Frontal cortex (tissue), 3 donors: ENCODE measurements at regions not wholly inside any gene's neighbourhood (a gene's known extent, or its start where the extent isn't known, plus 50 kb on each side); places are given as distances from the start of the nearest gene placed in this dataset.
A peak's percentile ranks its signal among the peaks of the same experiment; 100 is the strongest.

Experiments used
- DNase-seq, 2 donors: peaks; one replicate each; pipeline ENCODE4 v3.0.0; 2012; ENCODE audit warnings: low spot score in 2 of 2
- FAIRE-seq: peaks from 2 replicates; lab custom pipeline; 2012; peaks lifted over from hg19 to GRCh38; lab: Jason Lieb, UNC
- donor health status: control.
- donor health status: control.
- donor health status: control.

DNA sequence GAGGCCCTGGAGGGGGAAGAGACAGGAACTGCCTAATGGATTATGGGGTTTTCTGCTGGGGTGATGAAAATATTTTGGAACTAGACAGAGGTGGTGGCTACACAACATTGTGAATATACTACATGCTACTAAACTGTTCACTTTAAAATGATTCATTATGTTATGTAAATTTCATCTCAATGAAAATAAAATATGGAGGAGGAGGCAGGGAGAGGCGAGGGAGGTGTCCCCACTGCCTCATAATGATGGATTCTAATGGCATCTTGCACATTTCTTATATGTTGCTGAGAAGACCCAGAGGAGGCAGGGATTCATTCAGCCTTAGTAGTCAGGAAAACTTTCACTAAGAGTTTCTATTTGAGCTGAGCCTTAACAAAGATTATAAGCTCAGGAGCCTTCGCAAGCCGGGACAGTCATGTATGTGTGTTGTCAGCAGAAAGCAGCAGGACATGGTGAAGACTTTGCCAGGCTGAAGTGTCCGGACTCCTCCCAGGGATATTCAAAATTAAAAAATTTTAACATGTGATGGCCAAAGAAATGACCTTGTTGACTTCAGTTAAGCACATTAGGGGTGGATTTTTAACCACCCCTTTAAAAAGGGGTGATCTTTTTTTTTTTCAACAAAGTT lies 158.6 kb upstream of the PCSK2 start:
- no peak for FAIRE-seq
- no peak for DNase-seq

DNA sequence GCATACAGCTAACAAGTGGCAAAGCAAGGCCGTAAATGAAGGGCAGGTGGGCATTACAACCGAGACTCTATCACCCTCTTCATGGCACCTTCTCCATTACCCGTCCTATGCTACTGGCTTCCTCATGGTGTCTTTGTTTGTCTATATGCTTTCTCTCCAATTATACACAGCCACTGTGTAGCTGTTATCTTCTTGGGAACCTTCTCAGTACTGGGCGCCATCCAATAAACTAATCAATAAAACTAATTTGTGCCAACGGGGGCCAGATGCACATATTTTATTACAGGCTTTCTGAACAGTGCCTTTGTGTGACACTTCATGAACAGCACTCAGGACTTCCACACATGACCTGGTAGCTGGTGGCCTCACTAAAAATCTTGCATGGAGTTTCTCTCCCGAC lies 149.8 kb upstream of the PCSK2 start:
- FAIRE-seq (no peak), DNase-seq (no peak)

DNA sequence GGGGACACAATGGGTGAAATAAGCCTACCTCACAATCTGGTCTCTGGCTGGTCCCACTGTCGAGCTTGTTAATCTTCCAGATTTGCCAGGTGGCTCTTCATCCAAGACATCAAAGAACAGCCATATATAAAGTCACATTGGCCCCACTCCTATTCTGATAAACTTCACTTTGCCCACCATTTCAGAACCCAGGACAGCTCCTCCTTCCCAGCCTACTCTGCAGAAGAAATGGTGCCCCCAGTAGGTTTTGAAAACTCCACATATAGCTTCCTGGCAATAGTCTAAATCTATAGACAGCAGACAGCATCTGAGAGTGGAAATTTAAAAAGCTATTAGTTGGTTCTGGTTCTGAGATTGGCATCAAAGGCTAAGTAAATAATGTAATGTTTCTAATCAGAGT lies 143.1 kb upstream of the PCSK2 start:
- DNase-seq (no peak), FAIRE-seq (no peak)

DNA sequence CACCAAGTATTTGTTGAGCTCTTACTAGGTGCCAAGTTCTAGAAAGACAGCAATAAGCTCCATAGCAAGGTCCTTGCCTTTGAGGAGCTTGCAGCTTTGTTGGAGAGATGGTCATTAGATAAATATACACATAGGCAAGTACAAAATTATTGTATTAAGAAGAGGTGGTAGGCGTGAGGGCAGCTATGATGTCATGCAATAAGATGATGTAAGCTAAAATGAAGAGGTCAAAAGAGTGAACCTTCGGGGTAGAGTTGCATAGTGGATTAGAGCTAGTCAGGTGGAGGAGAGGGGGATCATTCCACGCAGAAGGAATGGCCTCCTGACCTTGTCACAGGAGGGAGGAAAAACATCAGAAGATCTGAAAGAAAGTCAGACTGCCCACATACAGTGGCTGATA lies 141.9 kb upstream of the PCSK2 start:
- no peak for FAIRE-seq
- no peak for DNase-seq

DNA sequence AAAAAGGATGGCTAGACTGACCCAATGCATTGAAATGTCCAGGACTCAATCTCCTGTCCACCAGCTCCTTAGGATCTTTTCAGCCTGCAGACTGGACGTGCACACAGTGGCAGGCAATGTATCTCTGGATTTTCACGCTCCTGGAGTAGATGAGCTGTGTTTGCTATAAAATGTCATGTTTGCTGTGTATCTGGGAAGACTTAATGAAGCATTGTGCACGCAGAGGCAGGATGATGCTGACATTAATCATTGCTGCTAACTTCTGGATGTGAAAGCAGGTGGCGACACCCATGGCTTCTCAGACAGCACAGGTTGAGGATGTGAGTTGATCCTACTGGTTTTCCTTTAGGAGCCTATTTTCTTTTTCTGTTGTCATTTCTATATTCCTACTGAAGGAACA lies 133.1 kb upstream of the PCSK2 start:
- FAIRE-seq (no peak), DNase-seq (no peak)

DNA sequence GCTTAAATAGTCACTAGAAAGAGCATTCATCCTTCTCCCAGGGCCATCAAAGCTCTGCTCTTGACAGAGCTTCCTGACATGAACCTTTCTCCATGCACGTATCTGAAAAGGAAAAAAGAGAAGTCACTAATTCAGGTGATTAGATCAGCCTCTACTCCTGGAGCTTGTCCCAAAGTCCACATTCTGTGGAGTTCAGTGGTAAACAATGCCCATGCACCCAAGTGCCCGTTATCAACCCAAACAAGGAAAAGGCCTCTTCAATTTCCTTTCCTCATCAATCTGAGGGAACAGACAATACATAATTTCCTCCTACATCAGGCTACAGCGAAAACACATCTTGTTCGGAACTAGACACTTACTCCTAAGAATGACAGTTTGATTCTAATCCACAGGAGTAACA lies 129.2 kb upstream of the PCSK2 start:
- DNase-seq: no peak
- no peak for FAIRE-seq

DNA sequence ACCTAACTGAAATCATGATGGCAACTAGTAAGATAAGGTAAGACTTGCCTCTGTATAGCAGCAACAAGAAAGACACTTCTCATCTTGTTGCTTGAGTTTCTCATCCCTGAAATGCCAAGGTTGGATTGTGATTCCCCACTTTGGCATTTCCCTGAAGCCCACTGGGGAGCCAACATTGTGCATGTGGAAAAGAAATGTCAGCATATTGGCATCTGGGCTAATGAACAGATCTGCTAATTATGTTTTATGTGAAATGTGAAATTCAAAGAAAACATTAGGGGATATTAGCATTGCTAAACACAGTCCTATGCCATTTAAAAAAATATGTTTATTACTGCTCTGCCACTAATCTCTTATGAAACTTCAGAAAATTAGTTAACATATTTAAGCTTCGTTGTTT lies 126.3 kb upstream of the PCSK2 start:
- DNase-seq: no peak
- no peak for FAIRE-seq

DNA sequence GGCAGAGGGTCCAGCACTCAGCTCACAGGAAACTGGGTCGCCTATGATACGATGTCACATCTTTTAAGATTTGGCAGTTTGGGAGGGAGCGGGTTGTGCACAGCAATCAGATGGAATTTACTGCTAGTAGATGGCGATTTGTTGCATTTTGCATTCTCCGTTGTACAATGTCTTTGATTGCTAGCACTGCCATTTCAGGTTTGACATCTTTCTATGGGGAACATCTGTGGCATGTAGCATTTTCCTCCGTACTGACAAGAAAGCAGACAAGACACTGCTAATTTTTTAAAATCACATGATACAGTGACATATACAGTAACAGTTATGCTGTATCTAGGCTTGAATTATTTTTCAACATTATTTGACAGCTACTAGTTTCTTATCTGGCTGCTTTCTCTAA lies 119.7 kb upstream of the PCSK2 start:
- DNase-seq (no peak), FAIRE-seq (no peak)

DNA sequence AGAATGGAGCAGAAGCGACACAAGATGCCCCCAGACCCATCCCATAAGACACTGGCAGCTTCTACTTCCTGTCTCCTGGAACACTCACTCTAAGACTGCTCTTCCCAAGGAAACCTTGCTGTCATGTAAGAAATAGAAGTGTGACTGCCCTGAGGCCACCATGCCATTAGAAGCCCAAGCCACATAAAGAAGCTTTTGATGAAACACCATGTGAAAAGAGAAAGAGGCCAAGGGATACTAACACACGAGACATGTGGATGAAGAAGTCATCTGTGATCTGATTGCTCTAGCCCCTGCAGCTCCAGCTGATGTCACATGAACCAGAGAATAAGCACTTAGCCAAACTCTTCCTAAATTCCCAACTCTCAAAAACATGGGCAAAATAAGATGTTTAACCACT lies 117.9 kb upstream of the PCSK2 start:
- FAIRE-seq (no peak), DNase-seq (no peak)

DNA sequence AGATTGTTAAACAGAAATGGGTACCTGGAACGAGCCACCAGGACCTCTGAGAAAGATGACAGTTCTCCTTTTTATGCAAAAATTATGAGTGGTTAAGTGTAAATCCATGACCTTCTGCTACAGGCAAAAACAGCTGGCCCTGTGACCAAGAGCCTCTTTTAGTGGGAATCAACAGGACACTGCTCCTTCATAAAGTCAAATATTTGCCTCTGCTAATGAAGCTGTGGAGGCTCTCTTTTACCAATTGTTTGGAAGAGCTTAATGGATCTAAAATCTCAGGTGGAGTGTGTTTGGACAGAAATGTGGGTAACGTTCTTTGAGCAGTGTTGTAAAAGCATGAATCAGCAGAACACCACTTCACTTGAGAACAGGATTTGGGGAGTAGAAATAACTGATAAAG lies 117.5 kb upstream of the PCSK2 start:
- DNase-seq: no peak
- FAIRE-seq: no peak

DNA sequence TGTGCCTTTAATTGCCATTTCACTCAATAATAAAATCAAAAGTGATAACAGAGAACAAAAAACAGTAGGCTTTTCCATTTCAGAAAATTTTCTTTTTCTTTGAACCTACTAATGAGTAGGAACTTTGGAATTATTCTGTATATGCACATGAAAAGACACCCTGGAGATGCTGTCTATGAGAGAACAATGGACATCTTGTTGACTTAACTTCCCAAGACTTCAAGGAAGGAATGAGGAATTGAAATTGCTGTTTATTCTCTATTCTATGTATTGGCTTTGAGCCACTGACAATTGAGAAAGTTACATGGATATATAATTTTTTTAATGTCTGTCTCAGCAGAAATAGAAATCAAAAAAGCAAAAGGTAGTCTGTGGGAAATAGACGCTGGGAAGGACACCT lies 98.6 kb upstream of the PCSK2 start:
- DNase-seq: no peak
- FAIRE-seq: no peak

DNA sequence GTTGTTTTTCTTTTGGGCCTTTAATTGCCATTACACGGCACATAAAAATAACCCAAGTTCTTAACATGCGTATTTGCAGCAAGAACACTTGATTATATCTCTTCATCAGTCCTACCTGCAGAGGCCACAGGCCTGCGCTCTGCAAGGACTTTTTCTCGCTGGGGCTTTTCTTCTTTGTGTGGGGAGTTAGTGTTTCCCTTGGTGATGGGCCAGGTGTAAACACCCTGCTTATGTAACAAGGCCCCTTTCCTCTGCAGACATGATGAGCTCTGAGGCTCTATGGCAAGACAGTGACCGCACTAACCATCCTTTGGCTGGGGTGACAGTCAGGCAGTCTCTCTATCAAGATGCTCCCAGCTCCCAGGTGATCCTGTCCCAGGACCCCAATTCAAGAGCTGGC lies 97.8 kb upstream of the PCSK2 start:
- DNase-seq: no peak
- FAIRE-seq: no peak

DNA sequence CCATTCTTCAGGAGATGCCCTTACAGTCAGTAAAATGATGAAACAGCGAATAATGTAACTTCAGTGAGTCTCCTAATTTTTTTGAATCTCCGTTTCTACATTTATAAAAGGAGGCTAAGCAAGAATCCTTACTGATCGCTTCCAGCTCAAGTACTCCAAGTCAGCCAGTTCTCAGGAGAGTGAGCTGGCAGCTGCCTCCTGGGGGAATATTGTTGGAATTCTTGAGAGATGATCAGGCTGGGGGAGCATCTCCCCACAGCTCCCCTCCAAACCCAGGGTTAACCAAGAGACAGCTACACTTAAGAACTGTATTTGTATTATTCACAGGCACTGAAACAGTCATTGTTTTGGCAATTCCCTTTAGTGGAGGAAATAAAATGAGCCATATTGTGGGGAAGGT lies 89.1 kb upstream of the PCSK2 start:
- DNase-seq (no peak), FAIRE-seq (no peak)

DNA sequence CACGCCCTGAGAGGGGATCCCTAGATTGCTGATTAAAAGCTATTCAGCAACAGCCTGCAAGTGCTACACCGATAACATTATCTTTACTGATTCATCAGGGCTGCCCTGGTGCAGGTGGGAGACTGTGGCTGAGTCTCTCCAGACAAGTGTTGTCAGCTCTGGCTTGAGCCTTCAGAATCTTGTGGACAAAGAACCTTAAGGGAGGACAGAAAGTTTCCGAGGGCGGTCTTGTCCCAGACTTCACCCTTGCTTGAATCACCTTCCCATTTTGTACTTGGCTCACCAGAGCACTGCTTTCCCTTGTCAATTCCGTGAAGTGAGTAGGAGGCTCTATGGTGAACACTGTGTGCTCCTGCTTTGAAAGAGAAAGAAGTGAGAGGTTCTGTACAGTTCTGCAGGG lies 88.6 kb upstream of the PCSK2 start:
- FAIRE-seq (no peak), DNase-seq (peak in 1 of 2 donors; percentile 5)

DNA sequence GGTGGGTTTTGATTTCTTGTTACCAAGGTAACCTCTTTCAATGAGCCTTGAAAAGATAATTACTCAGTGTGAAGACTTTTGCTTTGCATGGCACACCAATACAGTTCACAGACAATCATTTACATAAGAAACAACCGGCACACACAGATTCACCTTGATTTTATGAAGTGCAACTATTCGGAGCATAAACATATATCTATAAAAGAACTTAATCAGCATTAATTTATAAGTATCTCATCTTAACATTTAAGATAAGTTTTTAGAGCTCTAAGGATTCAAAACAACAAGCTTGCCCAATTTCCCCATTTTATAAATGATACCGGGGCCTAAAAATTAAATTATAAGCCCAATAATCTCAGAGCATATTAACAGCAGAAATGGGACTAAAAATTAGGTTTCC lies 85.9 kb upstream of the PCSK2 start:
- no peak for FAIRE-seq

DNA sequence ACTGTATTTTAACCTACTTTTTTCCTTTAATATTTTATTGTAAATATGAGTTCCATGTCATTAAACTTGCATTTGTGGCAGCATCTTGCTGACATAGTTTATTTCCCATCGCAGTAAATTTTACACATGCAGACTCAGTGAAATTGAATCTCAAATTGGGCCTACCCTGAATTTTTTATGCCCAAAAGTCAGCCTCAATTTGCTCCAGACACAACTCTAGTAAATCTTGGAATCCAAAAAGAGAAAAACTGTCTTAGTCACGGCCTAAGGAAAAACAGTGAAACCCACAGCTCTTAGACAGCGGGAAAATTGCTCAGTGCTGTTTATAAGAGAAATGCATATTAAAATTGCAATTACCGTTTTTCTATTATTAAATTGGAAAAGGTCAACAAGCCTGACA lies 85.3 kb upstream of the PCSK2 start:
- DNase-seq (no peak), FAIRE-seq (no peak)

More for the DNA sequence above, 85.9 kb upstream of the PCSK2 start:
- no peak for DNase-seq

DNA sequence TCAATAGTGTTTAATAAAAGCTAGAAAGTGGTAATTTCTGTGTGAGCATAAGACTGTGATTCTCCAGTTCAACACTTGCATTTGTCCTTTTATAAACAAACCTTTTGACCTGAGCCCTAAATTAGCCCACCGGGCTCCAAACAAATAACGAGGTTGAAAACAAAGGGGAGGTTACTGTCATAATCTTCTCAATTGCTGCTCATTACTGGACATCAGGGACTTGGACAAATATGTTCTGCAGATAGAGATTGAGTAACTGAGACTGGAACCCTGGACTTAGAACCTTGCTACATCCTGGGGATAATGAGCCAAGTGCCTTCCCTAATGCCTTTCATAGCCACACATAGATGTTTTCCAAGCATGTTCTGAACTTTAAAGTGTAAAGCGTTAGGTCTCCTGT lies 84.2 kb upstream of the PCSK2 start:
- FAIRE-seq (no peak), DNase-seq (no peak)

DNA sequence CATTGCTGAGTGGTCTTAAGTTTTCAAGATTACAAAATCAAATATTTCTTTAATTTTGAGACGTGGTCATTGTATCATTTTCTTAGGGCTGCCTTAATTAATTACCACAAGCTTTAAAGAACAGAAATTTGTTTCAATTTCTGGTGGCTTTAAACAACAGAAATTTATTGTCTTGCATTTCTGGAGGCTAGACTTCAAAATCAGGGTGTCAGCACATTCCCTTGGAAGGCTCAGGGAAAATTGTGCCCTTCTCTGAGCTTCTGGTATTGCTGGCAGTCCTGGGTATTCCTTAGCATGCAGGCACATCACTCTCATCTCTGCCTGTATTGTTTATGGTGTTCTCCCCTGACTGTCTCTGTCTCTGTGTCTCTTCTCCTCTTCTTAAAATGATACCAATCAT lies 76.0 kb upstream of the PCSK2 start:
- FAIRE-seq (no peak), DNase-seq (no peak)

DNA sequence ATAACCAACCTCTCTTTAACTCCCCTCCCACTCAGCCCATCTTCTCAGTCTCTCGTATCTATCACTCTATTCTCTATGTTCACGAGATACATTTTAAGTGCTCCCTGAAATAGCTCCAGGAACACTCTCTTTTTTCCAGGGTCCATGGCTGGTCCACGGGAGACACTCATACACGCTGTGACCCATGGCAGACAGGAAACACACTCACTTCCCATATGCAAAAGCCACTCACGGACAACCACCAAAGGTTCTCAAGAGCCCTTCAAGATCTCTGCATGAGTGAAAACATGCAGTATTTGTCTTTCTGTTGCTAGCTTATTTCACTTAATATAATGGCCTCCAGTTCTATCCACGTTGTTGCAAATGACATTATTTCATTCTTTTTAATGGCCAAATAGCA lies 71.4 kb upstream of the PCSK2 start:
- FAIRE-seq: no peak
- DNase-seq: no peak

DNA sequence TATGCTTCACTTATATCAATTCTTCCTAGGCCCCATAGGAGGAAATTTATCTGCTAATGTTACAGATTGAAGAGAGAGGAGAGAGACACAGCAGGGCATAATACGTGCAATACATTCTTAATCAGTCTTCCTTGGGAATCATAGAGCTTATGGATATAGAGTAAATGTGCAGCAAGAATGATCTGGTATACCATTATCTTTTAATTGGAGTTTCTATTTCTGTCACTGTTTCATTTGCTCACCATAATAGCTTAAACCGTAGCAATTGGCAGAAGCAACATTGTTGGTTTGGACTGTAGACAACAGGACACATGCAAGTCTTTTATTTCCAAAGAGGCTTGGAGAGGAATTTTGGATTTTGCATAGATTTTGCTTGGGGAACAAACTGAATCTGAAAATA lies 68.1 kb upstream of the PCSK2 start:
- DNase-seq (no peak), FAIRE-seq (no peak)

DNA sequence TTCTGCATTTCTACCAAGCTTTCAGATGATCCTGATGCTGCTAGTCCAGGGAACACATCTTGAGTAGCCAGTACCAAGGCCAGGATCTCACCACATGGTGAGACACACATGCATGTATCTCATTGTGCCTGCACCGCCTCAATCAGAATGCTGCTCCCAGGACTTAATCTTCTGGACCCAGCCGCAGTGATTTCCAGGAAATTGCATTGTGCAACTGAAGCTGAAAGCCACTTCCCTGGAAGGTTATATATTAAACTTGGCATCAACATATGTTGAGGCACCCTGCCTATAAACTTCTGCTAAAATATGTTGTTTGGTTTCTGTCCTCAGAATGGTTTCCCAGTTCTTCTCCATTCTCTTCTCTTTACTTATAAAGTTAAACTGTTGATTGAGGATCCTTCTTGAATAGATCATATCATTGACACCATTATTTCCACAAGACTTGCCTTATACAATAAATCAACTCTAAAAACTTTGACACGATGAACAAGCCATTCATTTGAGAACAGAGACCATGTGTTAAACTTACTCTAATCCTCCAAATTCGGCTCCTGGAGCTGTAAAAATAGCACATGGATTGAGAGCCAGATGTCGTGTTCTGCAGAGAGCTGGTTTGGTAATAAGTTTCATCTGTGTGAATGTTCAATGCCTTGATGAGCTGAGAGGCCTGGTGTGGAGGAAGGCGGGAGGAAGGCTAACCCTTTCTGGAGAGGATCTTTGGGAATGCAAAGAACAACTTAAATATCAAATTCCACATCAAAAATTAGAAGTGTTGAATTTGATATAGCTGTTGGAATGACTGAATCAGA lies 65.0 kb upstream of the PCSK2 start:
- no peak for DNase-seq
- FAIRE-seq: no peak

DNA sequence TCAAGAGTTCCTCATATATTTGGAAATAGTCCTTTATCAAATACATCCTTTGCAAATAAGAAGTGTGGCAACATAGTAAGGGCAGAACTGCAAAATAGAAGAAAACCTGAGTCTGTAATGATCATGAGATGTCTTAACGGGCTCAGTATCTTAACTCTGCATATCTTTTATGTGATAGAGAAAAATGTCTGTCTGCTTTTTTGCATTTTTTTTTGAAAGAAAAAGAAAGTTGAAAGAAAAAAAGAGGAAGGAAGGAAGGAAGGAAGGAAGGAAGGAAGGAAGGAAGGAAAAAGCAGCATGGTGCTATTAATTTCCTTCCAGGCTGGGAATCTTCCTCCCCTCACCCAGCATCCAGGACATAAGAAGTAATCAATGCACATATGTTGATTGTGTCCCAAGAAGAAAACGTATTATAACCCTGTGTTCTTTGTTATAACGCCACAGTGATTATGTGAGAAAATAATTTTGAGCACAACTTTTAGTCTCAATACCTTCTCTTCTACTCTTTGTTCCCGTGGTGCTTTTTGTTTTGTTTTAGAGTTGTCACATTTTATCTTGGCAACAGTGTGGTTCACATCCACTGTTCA lies 58.7 kb upstream of the PCSK2 start:
- DNase-seq: no peak
- no peak for FAIRE-seq
